ENCODE measurements at regions not wholly inside any gene's neighbourhood (a gene's known extent, or its start where the extent isn't known, plus 50 kb on each side); places are given as distances from the start of the nearest gene placed in this dataset.

DNA sequence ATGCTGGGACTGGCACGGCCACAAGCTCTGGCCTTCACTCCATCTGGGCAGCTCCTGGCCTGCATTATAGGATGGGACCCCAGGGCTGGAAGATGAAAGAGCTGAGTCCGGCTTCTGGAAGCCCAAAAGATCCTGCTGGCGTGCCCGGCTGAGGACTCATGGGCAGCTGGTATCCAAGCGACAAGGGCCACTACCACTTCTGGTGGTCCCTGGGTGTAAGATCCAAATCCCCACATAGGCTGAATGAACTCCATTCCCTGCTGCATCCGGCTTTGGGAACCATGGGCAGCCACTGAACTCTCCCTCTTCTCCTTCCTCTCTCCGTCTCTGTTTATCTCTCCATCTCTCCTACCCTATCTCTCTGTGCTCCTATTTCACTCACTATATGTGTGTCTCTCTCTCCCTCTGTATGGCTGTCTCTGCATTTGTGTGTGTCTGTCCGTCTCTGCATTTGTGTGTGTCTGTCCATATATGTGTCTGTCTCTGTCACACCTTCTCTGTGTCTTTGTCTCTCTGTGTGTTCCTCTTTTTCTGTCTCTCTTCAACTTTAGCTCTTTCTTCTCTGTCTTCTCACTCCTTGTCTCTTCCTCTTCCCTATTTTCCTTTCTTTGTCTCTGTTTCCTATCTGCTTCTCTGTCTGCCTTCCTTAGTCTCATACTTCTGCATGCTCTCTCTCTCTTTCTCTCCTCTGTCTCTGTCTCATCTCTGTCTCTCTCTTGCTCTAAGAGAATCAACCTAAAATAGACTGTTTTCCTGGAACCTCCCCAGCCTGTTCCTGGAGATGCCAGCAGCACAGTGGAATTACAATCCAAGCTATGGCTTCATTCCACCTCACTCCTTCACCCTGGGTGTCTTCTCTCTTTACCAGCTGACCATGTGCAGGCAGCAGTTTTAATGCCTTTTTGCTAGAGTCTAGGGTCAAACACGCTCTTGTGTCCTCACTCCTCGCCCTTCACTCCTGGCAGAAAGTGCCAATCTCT, 60.4 kb upstream of the IRX6 start:
- TF ChIP-seq CTCF (conservative IDR thresholded peaks at IDR 0.05; ENCODE audit: low read depth, low read length) (no peak), EZH2 (IDR thresholded peaks at IDR 0.05; ENCODE audit: low read length, unreplicated experiment) (no peak)
